Parathyroid adenoma (tissue), 2 donors: ENCODE measurements at regions not wholly inside any gene's neighbourhood (a gene's known extent, or its start where the extent isn't known, plus 50 kb on each side); places are given as distances from the start of the nearest gene placed in this dataset.

Experiments
- H2AFZ ChIP-seq: fragments of 300-600 bp; sonication (generic); one replicate; pipeline ENCODE4 v1.7.0; 2017; ENCODE audit warnings: antibody characterized with exemption, mild to moderate bottlenecking
- H3K27ac ChIP-seq: fragments of 300-600 bp; sonication (generic); one replicate; pipeline ENCODE4 v1.7.0; 2017
- H3K27me3 ChIP-seq: fragments of 300-600 bp; sonication (generic); one replicate; pipeline ENCODE4 v1.7.0; 2017; ENCODE audit warnings: low read length; ENCODE audit not compliant: control insufficient read depth, insufficient read depth
- H3K36me3 ChIP-seq: fragments of 300-600 bp; sonication (generic); one replicate; pipeline ENCODE4 v1.7.0; 2017; ENCODE audit warnings: low read length; ENCODE audit not compliant: control insufficient read depth, insufficient read depth
- H3K4me1 ChIP-seq: fragments of 300-600 bp; sonication (generic); one replicate; pipeline ENCODE4 v1.7.0; 2017; ENCODE audit warnings: control low read depth
- H3K4me2 ChIP-seq: fragments of 300-600 bp; sonication (generic); one replicate; pipeline ENCODE4 v1.7.0; 2017; ENCODE audit warnings: low read length
- H3K4me3 ChIP-seq: fragments of 300-600 bp; sonication (generic); one replicate; pipeline ENCODE4 v1.7.0; 2017; ENCODE audit warnings: low read depth, low read length
- H3K79me2 ChIP-seq: fragments of 300-600 bp; sonication (generic); one replicate; pipeline ENCODE4 v1.7.0; 2017; ENCODE audit warnings: control low read depth
- H3K9ac ChIP-seq: fragments of 300-600 bp; sonication (generic); one replicate; pipeline ENCODE4 v1.7.0; 2017; ENCODE audit warnings: mild to moderate bottlenecking
- H3K9me3 ChIP-seq: fragments of 300-600 bp; sonication (generic); one replicate; pipeline ENCODE4 v1.7.0; 2017; ENCODE audit warnings: low read length; ENCODE audit not compliant: control insufficient read depth
- TF ChIP-seq, protein P1 (sequence below): fragments of 300-600 bp; sonication (generic); IDR thresholded peaks from one replicate; pipeline ENCODE4 v1.7.0; 2017; ENCODE audit warnings: antibody characterized with exemption, mild to moderate bottlenecking
- donor health status: primary hyperparathyroidism.

GRCh38 chr16:48901712-48902374 lies 291.9 kb upstream of the N4BP1 start:
- H3K9me3 ChIP-seq, result no peaks in the 10 kb centered on the region
- no peaks in the 10 kb centered on the region for H3K79me2 ChIP-seq
- H3K9ac ChIP-seq, result no peak overlapping the region
- no peaks in the 10 kb centered on the region for H3K36me3 ChIP-seq
- TF ChIP-seq, protein P1, sequence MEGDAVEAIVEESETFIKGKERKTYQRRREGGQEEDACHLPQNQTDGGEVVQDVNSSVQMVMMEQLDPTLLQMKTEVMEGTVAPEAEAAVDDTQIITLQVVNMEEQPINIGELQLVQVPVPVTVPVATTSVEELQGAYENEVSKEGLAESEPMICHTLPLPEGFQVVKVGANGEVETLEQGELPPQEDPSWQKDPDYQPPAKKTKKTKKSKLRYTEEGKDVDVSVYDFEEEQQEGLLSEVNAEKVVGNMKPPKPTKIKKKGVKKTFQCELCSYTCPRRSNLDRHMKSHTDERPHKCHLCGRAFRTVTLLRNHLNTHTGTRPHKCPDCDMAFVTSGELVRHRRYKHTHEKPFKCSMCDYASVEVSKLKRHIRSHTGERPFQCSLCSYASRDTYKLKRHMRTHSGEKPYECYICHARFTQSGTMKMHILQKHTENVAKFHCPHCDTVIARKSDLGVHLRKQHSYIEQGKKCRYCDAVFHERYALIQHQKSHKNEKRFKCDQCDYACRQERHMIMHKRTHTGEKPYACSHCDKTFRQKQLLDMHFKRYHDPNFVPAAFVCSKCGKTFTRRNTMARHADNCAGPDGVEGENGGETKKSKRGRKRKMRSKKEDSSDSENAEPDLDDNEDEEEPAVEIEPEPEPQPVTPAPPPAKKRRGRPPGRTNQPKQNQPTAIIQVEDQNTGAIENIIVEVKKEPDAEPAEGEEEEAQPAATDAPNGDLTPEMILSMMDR, result no peak
- H3K27ac ChIP-seq, result no peak overlapping the region
- no peak overlapping the region for H3K4me3 ChIP-seq
- no peak overlapping the region for H2AFZ ChIP-seq
- H3K27me3 ChIP-seq, result no peaks in the 10 kb centered on the region
- no peaks in the 10 kb centered on the region for H3K4me1 ChIP-seq
- no peak overlapping the region for H3K4me2 ChIP-seq

DNA sequence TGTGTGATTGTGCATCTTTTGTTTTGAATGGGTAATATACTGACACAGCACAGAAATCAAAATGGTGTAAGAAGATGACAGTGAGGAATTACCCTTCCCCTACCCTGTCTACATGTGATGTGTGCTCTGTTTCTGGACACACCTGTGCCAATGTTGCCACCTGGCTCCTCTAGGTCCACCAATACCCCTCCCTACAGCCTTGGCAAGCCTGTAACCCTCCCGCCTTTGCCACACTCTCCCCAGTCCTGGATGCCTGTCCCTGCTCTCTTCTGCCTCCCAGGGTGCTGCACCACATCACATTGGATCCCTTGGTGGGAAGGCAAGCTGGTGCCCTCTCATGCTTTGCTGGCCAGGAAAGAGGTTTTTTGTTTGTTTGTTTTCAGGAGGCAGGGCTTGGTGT lies 289.5 kb upstream of the N4BP1 start:
- Histone ChIP-seq H3K4me1 (no peaks in the 10 kb centered on the region), H3K27ac (no peak overlapping the region), H3K36me3 (no peaks in the 10 kb centered on the region), H3K27me3 (no peaks in the 10 kb centered on the region), H3K4me2 (no peak overlapping the region), H3K79me2 (no peaks in the 10 kb centered on the region), H2AFZ (no peak overlapping the region), H3K9me3 (no peaks in the 10 kb centered on the region), H3K9ac (no peak overlapping the region), H3K4me3 (no peak overlapping the region)
- TF ChIP-seq, protein P1, result no peak

- H3K4me3 ChIP-seq, result no peak overlapping the region
- no peaks in the 10 kb centered on the region for H3K4me1 ChIP-seq
Observed at GRCh38 chr16:48897698-48898205, 287.8 kb upstream of the N4BP1 start.

DNA sequence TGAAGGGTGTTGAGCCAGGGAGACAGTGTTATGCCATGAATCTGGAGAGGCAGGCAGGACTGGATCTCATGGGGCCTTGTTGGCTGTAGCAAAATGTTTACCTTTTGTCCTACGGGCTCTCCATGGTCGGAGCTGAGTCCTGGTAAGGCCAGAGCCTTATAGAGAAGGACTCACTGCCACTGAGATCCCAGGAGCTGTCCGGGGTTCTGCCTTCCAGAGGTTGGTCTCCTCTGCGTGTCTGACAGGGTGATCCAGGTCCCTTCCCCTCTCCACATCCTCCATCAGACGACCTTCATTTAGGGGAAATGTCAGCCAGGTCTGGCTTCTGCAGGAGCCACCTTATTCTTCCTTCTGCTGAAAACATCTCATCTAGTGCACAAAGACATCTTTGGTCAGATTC lies 285.2 kb upstream of the N4BP1 start:
- H3K4me3 ChIP-seq, result no peak overlapping the region
- no peaks in the 10 kb centered on the region for H3K9me3 ChIP-seq
- H3K4me2 ChIP-seq, result no peak overlapping the region
- H3K4me1 ChIP-seq, result no peaks in the 10 kb centered on the region
- no peak overlapping the region for H3K9ac ChIP-seq
- TF ChIP-seq, protein P1, result no peak
- no peak overlapping the region for H2AFZ ChIP-seq
- H3K27me3 ChIP-seq, result no peaks in the 10 kb centered on the region
- H3K27ac ChIP-seq, result no peak overlapping the region
- no peaks in the 10 kb centered on the region for H3K36me3 ChIP-seq
- no peaks in the 10 kb centered on the region for H3K79me2 ChIP-seq

More at GRCh38 chr16:48897698-48898205, 287.8 kb upstream of the N4BP1 start:
- H3K9me3 ChIP-seq, result no peaks in the 10 kb centered on the region
- H3K4me2 ChIP-seq, result no peak overlapping the region
- H3K9ac ChIP-seq, result no peak overlapping the region
- no peak overlapping the region for H2AFZ ChIP-seq
- H3K27ac ChIP-seq, result no peak overlapping the region
- H3K27me3 ChIP-seq, result no peaks in the 10 kb centered on the region
- TF ChIP-seq, protein P1, result no peak
- H3K79me2 ChIP-seq, result no peaks in the 10 kb centered on the region
- H3K36me3 ChIP-seq, result no peaks in the 10 kb centered on the region

- Histone ChIP-seq H3K9ac (no peak overlapping the region), H3K27me3 (no peaks in the 10 kb centered on the region), H2AFZ (no peak overlapping the region), H3K79me2 (no peaks in the 10 kb centered on the region), H3K4me1 (no peaks in the 10 kb centered on the region), H3K27ac (no peak overlapping the region), H3K4me3 (no peak overlapping the region), H3K4me2 (no peak overlapping the region), H3K36me3 (no peaks in the 10 kb centered on the region), H3K9me3 (no peaks in the 10 kb centered on the region)
- TF ChIP-seq, protein P1, result no peak
Observed at GRCh38 chr16:48892893-48893292, 282.9 kb upstream of the N4BP1 start.
